Vagina (tissue), 2 donors: ENCODE measurements at regions not wholly inside any gene's neighbourhood (a gene's known extent, or its start where the extent isn't known, plus 50 kb on each side); places are given as distances from the start of the nearest gene placed in this dataset.

Experiments
- DNase-seq, 2 donors: peaks; one replicate each; pipeline ENCODE4 v3.0.0-alpha.2; 2017; ENCODE audit errors: extremely low spot score in 2 of 2
- H3K27ac ChIP-seq: fragments of 200-600 bp; sonication (generic); one replicate; pipeline ENCODE4 v1.5.1; 2019
- H3K27me3 ChIP-seq: fragments of 200-600 bp; sonication (generic); one replicate; pipeline ENCODE4 v1.5.1; 2019
- H3K36me3 ChIP-seq, 2 donors: fragments of 200-600 bp; sonication (generic); one replicate each; pipeline ENCODE4 v1.5.1; 2017 to 2019
- H3K4me1 ChIP-seq: fragments of 200-600 bp; sonication (generic); one replicate; pipeline ENCODE4 v1.5.1; 2019
- H3K4me3 ChIP-seq, 2 donors: fragments of 200-600 bp; sonication (generic); 1 replicate in 1 of 2; 2 replicates in 1 of 2; pipeline ENCODE4 v1.5.1; 2016 to 2019
- H3K9me3 ChIP-seq: fragments of 200-600 bp; sonication (generic); one replicate; pipeline ENCODE4 v1.5.1; 2019
- POLR2A ChIP-seq, 2 donors: fragments of 450-650 bp; IDR thresholded peaks; one replicate each; pipeline ENCODE4 v1.6.1; 2017; ENCODE audit warnings: antibody characterized with exemption in 2 of 2, mild to moderate bottlenecking in 2 of 2, moderate library complexity in 2 of 2
- POLR2AphosphoS5 ChIP-seq, 2 donors: sonication (generic); formaldehyde crosslinking; IDR thresholded peaks; one replicate each; pipeline ENCODE4 v1.9.0; 2017; ENCODE audit warnings: antibody characterized with exemption in 2 of 2, mild to moderate bottlenecking in 2 of 2, low read depth in 1 of 2; ENCODE audit not compliant: insufficient read depth in 1 of 2
- intact Hi-C: fragments of 100-400 bp; cut with DNase I; formaldehyde crosslinking; loops from one replicate; pipeline ENCODE4 v1.15.1; 2023
- TF ChIP-seq, protein P1 (sequence below), 3 experiments: fragments of 450-650 bp in 2 of 3; fragments of 200-600 bp in 1 of 3; sonication (generic) in 1 of 3; IDR thresholded peaks; one replicate each; pipeline ENCODE4 v1.5.1; 2017 to 2019; ENCODE audit warnings: antibody characterized with exemption in 3 of 3, mild to moderate bottlenecking in 2 of 3, moderate library complexity in 2 of 3

DNA sequence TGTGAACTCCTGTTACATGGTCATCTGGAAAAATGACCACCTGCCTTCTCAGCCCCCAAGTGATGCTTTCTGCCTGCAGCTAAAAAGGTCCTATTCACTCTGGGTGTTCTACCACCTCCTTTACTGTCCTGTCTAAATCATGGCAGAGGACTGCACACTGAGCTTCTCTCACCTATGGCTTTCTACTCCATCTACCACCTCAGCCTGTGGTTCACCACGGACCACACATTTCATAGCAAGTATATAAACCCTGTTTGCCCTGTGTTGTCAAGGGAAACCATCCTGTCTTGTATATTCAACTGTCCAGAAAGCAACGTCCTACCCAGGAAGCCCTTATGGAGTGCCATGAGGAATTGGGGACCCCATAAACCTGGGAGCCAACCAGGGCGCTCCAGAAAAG lies 167.4 kb upstream of the ITGA1 start:
- Histone ChIP-seq H3K36me3 (no peaks in the 10 kb centered on the region), H3K27ac (no peak overlapping the region), H3K9me3 (no peaks in the 10 kb centered on the region), H3K27me3 (no peaks in the 10 kb centered on the region), H3K4me1 (no peaks in the 10 kb centered on the region), H3K4me3 (no peak overlapping the region)
- intact Hi-C loops = no loop called here
- TF ChIP-seq, protein P1, sequence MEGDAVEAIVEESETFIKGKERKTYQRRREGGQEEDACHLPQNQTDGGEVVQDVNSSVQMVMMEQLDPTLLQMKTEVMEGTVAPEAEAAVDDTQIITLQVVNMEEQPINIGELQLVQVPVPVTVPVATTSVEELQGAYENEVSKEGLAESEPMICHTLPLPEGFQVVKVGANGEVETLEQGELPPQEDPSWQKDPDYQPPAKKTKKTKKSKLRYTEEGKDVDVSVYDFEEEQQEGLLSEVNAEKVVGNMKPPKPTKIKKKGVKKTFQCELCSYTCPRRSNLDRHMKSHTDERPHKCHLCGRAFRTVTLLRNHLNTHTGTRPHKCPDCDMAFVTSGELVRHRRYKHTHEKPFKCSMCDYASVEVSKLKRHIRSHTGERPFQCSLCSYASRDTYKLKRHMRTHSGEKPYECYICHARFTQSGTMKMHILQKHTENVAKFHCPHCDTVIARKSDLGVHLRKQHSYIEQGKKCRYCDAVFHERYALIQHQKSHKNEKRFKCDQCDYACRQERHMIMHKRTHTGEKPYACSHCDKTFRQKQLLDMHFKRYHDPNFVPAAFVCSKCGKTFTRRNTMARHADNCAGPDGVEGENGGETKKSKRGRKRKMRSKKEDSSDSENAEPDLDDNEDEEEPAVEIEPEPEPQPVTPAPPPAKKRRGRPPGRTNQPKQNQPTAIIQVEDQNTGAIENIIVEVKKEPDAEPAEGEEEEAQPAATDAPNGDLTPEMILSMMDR (IDR thresholded peaks at IDR 0.05) = no peak
- TF ChIP-seq POLR2AphosphoS5 (IDR thresholded peaks at IDR 0.05; ENCODE audit: insufficient read depth in 1 of 2, low read depth in 1 of 2) (no peak), POLR2A (IDR thresholded peaks at IDR 0.05) (no peak)
- no peak for DNase-seq

DNA sequence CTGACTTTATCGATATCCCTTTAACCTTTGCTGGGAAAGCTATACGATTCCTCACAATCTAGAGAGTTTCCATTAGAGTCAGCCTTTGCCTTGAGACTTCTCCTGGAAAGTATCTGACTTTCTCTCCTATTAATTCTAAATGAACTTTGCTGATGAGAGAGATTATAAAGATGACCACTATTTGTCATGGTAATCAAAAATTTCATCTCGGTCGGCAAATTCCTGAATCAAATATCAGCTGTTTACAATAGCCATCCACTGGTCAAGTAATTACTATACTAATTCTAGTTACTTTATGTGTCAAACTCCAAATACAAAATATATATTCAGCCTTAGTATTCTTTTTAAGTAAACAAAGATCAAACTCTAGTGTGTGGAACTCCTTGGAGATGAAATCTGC lies 164.4 kb upstream of the ITGA1 start:
- H3K27me3 ChIP-seq = no peaks in the 10 kb centered on the region
- H3K27ac ChIP-seq = no peak overlapping the region
- no peaks in the 10 kb centered on the region for H3K4me1 ChIP-seq
- no peak for DNase-seq
- intact Hi-C loops = no loop called here
- H3K9me3 ChIP-seq = no peaks in the 10 kb centered on the region
- no peak overlapping the region for H3K4me3 ChIP-seq
- no peaks in the 10 kb centered on the region for H3K36me3 ChIP-seq
- TF ChIP-seq POLR2AphosphoS5 (IDR thresholded peaks at IDR 0.05; ENCODE audit: insufficient read depth in 1 of 2, low read depth in 1 of 2) = no peak
- no peak for TF ChIP-seq POLR2A (IDR thresholded peaks at IDR 0.05)
- TF ChIP-seq, protein P1 (IDR thresholded peaks at IDR 0.05) = no peak

DNA sequence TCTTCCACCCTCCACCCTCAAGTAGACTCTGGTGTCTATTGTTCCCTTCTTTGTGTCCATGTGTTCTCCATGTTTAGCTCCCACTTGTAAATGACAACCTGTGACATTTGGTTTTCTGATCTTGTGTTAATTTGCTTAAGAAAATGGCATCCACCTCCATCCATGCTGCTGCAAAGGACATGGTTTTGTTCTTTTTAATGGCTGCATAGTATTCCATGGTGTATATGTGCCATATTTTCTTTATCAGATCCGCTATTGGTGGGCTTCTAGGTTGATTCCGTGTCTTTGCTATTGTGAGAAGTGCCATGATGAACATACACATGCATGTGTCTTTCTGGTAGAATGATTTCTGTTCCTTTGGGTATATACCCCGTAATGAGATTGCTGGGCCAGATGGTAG lies 163.4 kb upstream of the ITGA1 start:
- intact Hi-C loops = no loop called here
- Histone ChIP-seq H3K27me3 (no peaks in the 10 kb centered on the region), H3K4me1 (no peaks in the 10 kb centered on the region), H3K27ac (no peak overlapping the region), H3K9me3 (no peaks in the 10 kb centered on the region), H3K4me3 (no peak overlapping the region), H3K36me3 (no peaks in the 10 kb centered on the region)
- no peak for DNase-seq
- no peak for TF ChIP-seq POLR2A (IDR thresholded peaks at IDR 0.05)
- TF ChIP-seq, protein P1 (IDR thresholded peaks at IDR 0.05) = no peak
- TF ChIP-seq POLR2AphosphoS5 (IDR thresholded peaks at IDR 0.05; ENCODE audit: insufficient read depth in 1 of 2, low read depth in 1 of 2) = no peak

DNA sequence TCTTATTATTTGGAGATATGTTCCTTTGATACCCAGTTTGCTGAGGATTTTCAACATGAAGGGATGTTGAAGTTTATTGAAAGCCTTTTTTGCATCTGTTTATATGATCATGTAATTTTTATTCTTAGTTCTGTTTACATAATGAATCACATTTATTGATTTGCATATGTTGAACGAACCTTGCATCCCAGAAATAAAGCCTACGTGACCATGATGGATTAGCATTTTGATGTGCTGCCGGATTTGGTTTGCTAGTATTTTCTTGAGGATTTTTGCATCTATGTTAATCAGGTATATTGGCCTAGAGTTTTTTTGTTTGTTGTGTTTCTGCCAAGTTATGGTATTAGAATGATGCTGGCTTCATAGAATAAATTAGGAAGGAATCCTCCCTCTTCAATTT lies 161.4 kb upstream of the ITGA1 start:
- Histone ChIP-seq H3K9me3 (no peaks in the 10 kb centered on the region), H3K27ac (no peak overlapping the region), H3K4me1 (no peaks in the 10 kb centered on the region), H3K36me3 (no peaks in the 10 kb centered on the region), H3K27me3 (no peaks in the 10 kb centered on the region), H3K4me3 (no peak overlapping the region)
- no peak for TF ChIP-seq POLR2AphosphoS5 (IDR thresholded peaks at IDR 0.05; ENCODE audit: insufficient read depth in 1 of 2, low read depth in 1 of 2)
- TF ChIP-seq POLR2A (IDR thresholded peaks at IDR 0.05) = no peak
- TF ChIP-seq, protein P1 (IDR thresholded peaks at IDR 0.05) = no peak
- DNase-seq = no peak
- intact Hi-C loops = no loop called here

DNA sequence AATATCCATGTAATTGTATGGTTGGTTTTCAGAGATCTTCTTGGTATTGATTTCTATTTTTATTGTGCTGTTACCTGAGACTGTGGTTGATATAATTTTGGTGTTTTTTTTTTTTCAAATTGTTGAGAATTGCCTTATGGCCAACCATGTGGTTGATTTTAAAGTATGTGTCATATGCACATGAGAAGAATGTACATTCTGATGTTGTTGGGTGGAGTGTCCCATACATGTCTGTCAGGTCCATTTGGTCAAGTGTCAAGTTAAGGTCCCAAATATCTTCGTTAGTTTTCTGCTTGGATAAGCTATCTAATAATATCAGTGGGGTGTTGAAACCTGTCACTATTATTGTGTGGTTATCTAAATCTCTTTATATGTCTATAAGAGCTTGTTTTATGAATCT lies 160.0 kb upstream of the ITGA1 start:
- TF ChIP-seq, protein P1 (IDR thresholded peaks at IDR 0.05) = no peak
- TF ChIP-seq POLR2AphosphoS5 (IDR thresholded peaks at IDR 0.05; ENCODE audit: insufficient read depth in 1 of 2, low read depth in 1 of 2) (no peak), POLR2A (IDR thresholded peaks at IDR 0.05) (no peak)
- intact Hi-C loops = no loop called here
- H3K9me3 ChIP-seq = no peaks in the 10 kb centered on the region
- DNase-seq = no peak
- no peak overlapping the region for H3K27ac ChIP-seq
- H3K36me3 ChIP-seq = no peaks in the 10 kb centered on the region
- H3K4me1 ChIP-seq = no peaks in the 10 kb centered on the region
- no peaks in the 10 kb centered on the region for H3K27me3 ChIP-seq
- H3K4me3 ChIP-seq = no peak overlapping the region
